HG02938 (cell line): ENCODE measurements at regions not wholly inside any gene's neighbourhood (a gene's known extent, or its start where the extent isn't known, plus 50 kb on each side); places are given as distances from the start of the nearest gene placed in this dataset.

Source experiments
- ATAC-seq: cut with Tn5 transposase; IDR thresholded peaks from one replicate; pipeline ENCODE4 v1.9.1; 2021; ENCODE audit warnings: mild to moderate bottlenecking, moderate library complexity; ENCODE audit not compliant: unreplicated experiment

DNA sequence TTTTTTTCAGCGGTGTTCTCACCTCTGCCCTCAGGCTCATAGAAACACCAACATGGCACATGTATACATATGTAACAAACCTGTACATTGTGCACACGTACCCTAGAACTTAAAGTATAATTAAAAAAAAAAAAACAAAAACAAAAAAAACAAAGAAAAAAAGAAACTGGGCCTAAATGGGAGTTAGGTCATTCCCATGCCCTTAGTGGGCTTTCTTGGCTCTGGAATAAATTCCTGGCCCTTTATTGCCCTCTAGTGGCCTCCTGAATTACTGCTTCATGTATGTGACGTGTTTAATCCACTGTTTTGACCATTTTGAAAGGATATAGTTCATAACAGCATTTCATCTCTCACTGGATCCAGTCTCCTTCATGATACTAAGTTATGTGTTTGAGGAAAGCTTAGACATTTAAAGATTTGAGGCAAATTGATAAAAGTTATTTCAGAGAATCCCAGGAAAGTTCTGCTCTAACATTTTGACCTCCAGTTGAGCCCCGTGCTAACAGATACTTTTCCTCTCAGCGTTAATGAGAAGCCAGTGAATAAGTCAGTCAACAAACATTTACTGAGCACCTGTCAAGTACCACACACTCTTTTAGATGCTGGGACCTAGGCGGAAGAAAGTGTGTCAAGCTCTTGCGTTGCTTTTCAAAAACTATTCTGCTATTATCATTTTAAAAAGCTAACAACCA, 54.7 kb upstream of the SYPL1 start:
- ATAC-seq, result no peak

DNA sequence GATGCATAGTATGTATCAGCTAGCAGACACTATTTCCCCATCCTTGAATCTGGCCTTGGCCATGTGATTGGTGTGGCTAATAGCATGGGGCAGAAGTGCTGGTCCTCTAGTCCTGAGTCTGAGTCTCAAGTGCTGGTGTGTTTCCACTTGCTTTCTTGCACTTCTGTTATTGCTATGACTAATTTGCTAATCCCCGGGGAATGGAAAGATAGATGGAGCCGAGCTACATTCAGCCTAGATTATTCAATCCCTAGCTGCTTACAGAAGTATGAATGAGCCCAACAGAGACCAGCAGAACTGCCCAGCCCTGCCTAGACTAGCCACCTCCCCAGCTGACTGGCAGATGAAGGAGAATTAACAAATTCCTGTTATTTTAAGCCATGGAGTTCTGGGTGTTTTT, 53.2 kb upstream of the SYPL1 start:
- ATAC-seq, result no peak

DNA sequence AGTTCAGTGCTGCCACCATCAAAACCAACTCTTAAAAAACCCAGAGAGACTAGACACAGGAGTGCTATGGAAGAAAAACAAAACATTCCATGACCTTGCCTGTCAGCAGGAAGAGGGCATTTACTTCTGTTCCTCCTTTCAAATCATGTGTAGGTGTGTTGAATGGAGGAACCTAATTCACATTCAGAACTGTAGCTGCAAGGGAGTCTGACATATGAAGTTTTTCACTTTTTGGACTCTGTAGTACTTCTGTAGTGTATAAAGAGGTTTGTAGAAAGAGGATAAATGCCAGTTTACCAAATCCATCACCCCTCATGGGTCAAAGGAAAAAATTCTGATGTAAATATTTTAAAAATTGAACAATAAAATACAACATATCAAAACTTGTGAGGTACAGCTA, 51.1 kb upstream of the SYPL1 start:
- ATAC-seq, result no peak
